ENCODE measurements at regions not wholly inside any gene's neighbourhood (a gene's known extent, or its start where the extent isn't known, plus 50 kb on each side); places are given as distances from the start of the nearest gene placed in this dataset.

GRCh38 chr2:129009555-129010146 lies 691.0 kb upstream of the HS6ST1 start:
- ATAC-seq (ENCODE audit: low read depth in 2 of 2) (no peak), DNase-seq (no peak)
- H3K27me3 Mint-ChIP-seq = no peaks in the 10 kb centered on the region
- no peak overlapping the region for H3K27ac Mint-ChIP-seq
- peaks cover 0 to 3% (median 0%) of the 10 kb centered on the region in 7 donors for H3K9me3 Mint-ChIP-seq
- Histone ChIP-seq H3K27me3 (ENCODE audit: control insufficient read depth, insufficient read depth, low read length) (no peaks in the 10 kb centered on the region), H3K4me3 (ENCODE audit: low read depth, low read length) (no peak overlapping the region), H3K36me3 (ENCODE audit: control insufficient read depth, insufficient read depth, low read length) (no peaks in the 10 kb centered on the region), H3K4me1 (ENCODE audit: control insufficient read depth, insufficient read depth, low read length, poor library complexity, severe bottlenecking) (no peaks in the 10 kb centered on the region), H3K27ac (ENCODE audit: insufficient read depth, low read length, poor library complexity, severe bottlenecking) (no peak overlapping the region), H3K9me3 (ENCODE audit: control insufficient read depth in 2 of 2, low read length in 2 of 2) (no peaks in the 10 kb centered on the region)
- no peaks in the 10 kb centered on the region for H3K4me1 Mint-ChIP-seq
- H3K4me3 Mint-ChIP-seq = no peak overlapping the region
- no peaks in the 10 kb centered on the region for H3K36me3 Mint-ChIP-seq

- H3K27ac ChIP-seq (ENCODE audit: insufficient read depth, low read length, poor library complexity, severe bottlenecking) = no peak overlapping the region
- H3K4me3 Mint-ChIP-seq = no peak overlapping the region
- H3K27me3 ChIP-seq (ENCODE audit: control insufficient read depth, insufficient read depth, low read length) = no peaks in the 10 kb centered on the region
- H3K36me3 Mint-ChIP-seq = no peaks in the 10 kb centered on the region
- H3K27me3 Mint-ChIP-seq = no peaks in the 10 kb centered on the region
- no peaks in the 10 kb centered on the region for H3K4me1 Mint-ChIP-seq
- peaks cover 0 to 3% (median 0%) of the 10 kb centered on the region in 7 donors for H3K9me3 Mint-ChIP-seq
- no peaks in the 10 kb centered on the region for H3K9me3 ChIP-seq (ENCODE audit: control insufficient read depth in 2 of 2, low read length in 2 of 2)
- no peaks in the 10 kb centered on the region for H3K4me1 ChIP-seq (ENCODE audit: control insufficient read depth, insufficient read depth, low read length, poor library complexity, severe bottlenecking)
- H3K36me3 ChIP-seq (ENCODE audit: control insufficient read depth, insufficient read depth, low read length) = no peaks in the 10 kb centered on the region
- DNase-seq (no peak), ATAC-seq (ENCODE audit: low read depth in 2 of 2) (no peak)
- no peak overlapping the region for H3K4me3 ChIP-seq (ENCODE audit: low read depth, low read length)
- H3K27ac Mint-ChIP-seq = no peak overlapping the region
These were observed 691.6 kb upstream of the HS6ST1 start for GRCh38 chr2:129010262-129010661.

GRCh38 chr2:129011466-129012061 lies 692.9 kb upstream of the HS6ST1 start:
- H3K4me3 ChIP-seq (ENCODE audit: low read depth, low read length) = no peak overlapping the region
- H3K27me3 ChIP-seq (ENCODE audit: control insufficient read depth, insufficient read depth, low read length) = no peaks in the 10 kb centered on the region
- H3K27ac ChIP-seq (ENCODE audit: insufficient read depth, low read length, poor library complexity, severe bottlenecking) = no peak overlapping the region
- no peaks in the 10 kb centered on the region for H3K27me3 Mint-ChIP-seq
- ATAC-seq (ENCODE audit: low read depth in 2 of 2) (no peak), DNase-seq (no peak)
- no peak overlapping the region for H3K4me3 Mint-ChIP-seq
- peaks cover 0 to 3% (median 0%) of the 10 kb centered on the region in 7 donors for H3K9me3 Mint-ChIP-seq
- no peaks in the 10 kb centered on the region for H3K9me3 ChIP-seq (ENCODE audit: control insufficient read depth in 2 of 2, low read length in 2 of 2)
- H3K36me3 Mint-ChIP-seq = no peaks in the 10 kb centered on the region
- H3K27ac Mint-ChIP-seq = no peak overlapping the region
- no peaks in the 10 kb centered on the region for H3K4me1 Mint-ChIP-seq
- H3K4me1 ChIP-seq (ENCODE audit: control insufficient read depth, insufficient read depth, low read length, poor library complexity, severe bottlenecking) = no peaks in the 10 kb centered on the region
- H3K36me3 ChIP-seq (ENCODE audit: control insufficient read depth, insufficient read depth, low read length) = no peaks in the 10 kb centered on the region

- Histone ChIP-seq H3K9me3 (ENCODE audit: control insufficient read depth in 2 of 2, low read length in 2 of 2) (no peaks in the 10 kb centered on the region), H3K4me3 (ENCODE audit: low read depth, low read length) (no peak overlapping the region), H3K27ac (ENCODE audit: insufficient read depth, low read length, poor library complexity, severe bottlenecking) (no peak overlapping the region), H3K27me3 (ENCODE audit: control insufficient read depth, insufficient read depth, low read length) (no peaks in the 10 kb centered on the region), H3K36me3 (ENCODE audit: control insufficient read depth, insufficient read depth, low read length) (no peaks in the 10 kb centered on the region), H3K4me1 (ENCODE audit: control insufficient read depth, insufficient read depth, low read length, poor library complexity, severe bottlenecking) (no peaks in the 10 kb centered on the region)
- ATAC-seq (ENCODE audit: low read depth in 2 of 2) (no peak), DNase-seq (no peak)
- Mint-ChIP-seq H3K27me3 (peaks cover 4% of the 10 kb centered on the region), H3K36me3 (no peaks in the 10 kb centered on the region), H3K9me3 (peaks cover 0 to 4% (median 0%) of the 10 kb centered on the region in 7 donors), H3K4me3 (no peak overlapping the region), H3K4me1 (no peaks in the 10 kb centered on the region), H3K27ac (no peak overlapping the region)
These were observed 695.8 kb upstream of the HS6ST1 start for GRCh38 chr2:129014432-129014831.

GRCh38 chr2:129015397-129016285 lies 697.0 kb upstream of the HS6ST1 start:
- Mint-ChIP-seq H3K27ac (no peak overlapping the region), H3K27me3 (peaks cover 4% of the 10 kb centered on the region), H3K4me3 (no peak overlapping the region), H3K9me3 (peaks cover 0 to 4% (median 0%) of the 10 kb centered on the region in 7 donors), H3K36me3 (no peaks in the 10 kb centered on the region), H3K4me1 (no peaks in the 10 kb centered on the region)
- DNase-seq = no peak
- Histone ChIP-seq H3K36me3 (ENCODE audit: control insufficient read depth, insufficient read depth, low read length) (no peaks in the 10 kb centered on the region), H3K4me3 (ENCODE audit: low read depth, low read length) (no peak overlapping the region), H3K4me1 (ENCODE audit: control insufficient read depth, insufficient read depth, low read length, poor library complexity, severe bottlenecking) (no peaks in the 10 kb centered on the region), H3K27me3 (ENCODE audit: control insufficient read depth, insufficient read depth, low read length) (no peaks in the 10 kb centered on the region), H3K27ac (ENCODE audit: insufficient read depth, low read length, poor library complexity, severe bottlenecking) (no peak overlapping the region), H3K9me3 (ENCODE audit: control insufficient read depth in 2 of 2, low read length in 2 of 2) (no peaks in the 10 kb centered on the region)
- no peak for ATAC-seq (ENCODE audit: low read depth in 2 of 2)

GRCh38 chr2:129016972-129017371 lies 698.3 kb upstream of the HS6ST1 start:
- no peak for DNase-seq
- Histone ChIP-seq H3K9me3 (ENCODE audit: control insufficient read depth in 2 of 2, low read length in 2 of 2) (no peaks in the 10 kb centered on the region), H3K36me3 (ENCODE audit: control insufficient read depth, insufficient read depth, low read length) (no peaks in the 10 kb centered on the region), H3K27me3 (ENCODE audit: control insufficient read depth, insufficient read depth, low read length) (no peaks in the 10 kb centered on the region), H3K4me1 (ENCODE audit: control insufficient read depth, insufficient read depth, low read length, poor library complexity, severe bottlenecking) (no peaks in the 10 kb centered on the region), H3K4me3 (ENCODE audit: low read depth, low read length) (no peak overlapping the region), H3K27ac (ENCODE audit: insufficient read depth, low read length, poor library complexity, severe bottlenecking) (no peak overlapping the region)
- Mint-ChIP-seq H3K4me3 (no peak overlapping the region), H3K4me1 (no peaks in the 10 kb centered on the region), H3K9me3 (peaks cover 0 to 5% (median 0%) of the 10 kb centered on the region in 7 donors), H3K27ac (no peak overlapping the region), H3K36me3 (no peaks in the 10 kb centered on the region), H3K27me3 (peaks cover 4% of the 10 kb centered on the region)
- no peak for ATAC-seq (ENCODE audit: low read depth in 2 of 2)

GRCh38 chr2:129024796-129025195 lies 706.1 kb upstream of the HS6ST1 start:
- no peaks in the 10 kb centered on the region for H3K27me3 ChIP-seq (ENCODE audit: control insufficient read depth, insufficient read depth, low read length)
- H3K4me3 ChIP-seq (ENCODE audit: low read depth, low read length) = no peak overlapping the region
- Mint-ChIP-seq H3K4me3 (no peak overlapping the region), H3K27ac (no peak overlapping the region), H3K36me3 (no peaks in the 10 kb centered on the region), H3K4me1 (no peaks in the 10 kb centered on the region), H3K9me3 (peaks cover 0 to 11% (median 2%) of the 10 kb centered on the region in 7 donors), H3K27me3 (peaks cover 6% of the 10 kb centered on the region)
- no peaks in the 10 kb centered on the region for H3K36me3 ChIP-seq (ENCODE audit: control insufficient read depth, insufficient read depth, low read length)
- H3K4me1 ChIP-seq (ENCODE audit: control insufficient read depth, insufficient read depth, low read length, poor library complexity, severe bottlenecking) = no peaks in the 10 kb centered on the region
- no peak for ATAC-seq (ENCODE audit: low read depth in 2 of 2)
- no peak for DNase-seq
- H3K9me3 ChIP-seq (ENCODE audit: control insufficient read depth in 2 of 2, low read length in 2 of 2) = peaks cover 0 to 3% of the 10 kb centered on the region in 2 experiments
- H3K27ac ChIP-seq (ENCODE audit: insufficient read depth, low read length, poor library complexity, severe bottlenecking) = no peak overlapping the region

Measured in CD4-positive, CD25-positive, alpha-beta regulatory T cell (primary cell).